ENCODE measurements at regions not wholly inside any gene's neighbourhood (a gene's known extent, or its start where the extent isn't known, plus 50 kb on each side); places are given as distances from the start of the nearest gene placed in this dataset.

GRCh38 chr5:108653201-108653600, 94.5 kb upstream of the FER start:
- intact Hi-C loops (cut with micrococcal nuclease): no loop called here
- no peak for DNase-seq
- ATAC-seq: no peak

DNA sequence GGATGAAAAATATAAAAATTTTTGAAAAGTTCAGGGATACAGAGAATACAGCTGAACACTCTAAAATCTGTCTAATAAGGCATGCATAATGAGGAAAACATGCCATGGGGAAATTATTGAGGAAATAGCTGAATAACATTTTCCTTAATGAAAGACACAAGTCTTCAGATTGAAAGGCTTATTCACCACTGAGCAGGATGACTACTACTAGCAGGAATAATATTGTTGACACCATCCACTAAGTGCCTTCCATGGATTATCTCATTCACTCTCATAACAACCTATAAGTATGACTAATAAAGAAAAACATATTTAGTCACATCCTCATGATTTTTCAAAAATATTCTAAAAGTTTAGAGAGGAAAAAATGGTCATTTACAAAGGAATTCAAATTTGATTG, 96.7 kb upstream of the FER start:
- no peak for ATAC-seq
- intact Hi-C loops (cut with micrococcal nuclease): no loop called here
- DNase-seq: no peak

DNA sequence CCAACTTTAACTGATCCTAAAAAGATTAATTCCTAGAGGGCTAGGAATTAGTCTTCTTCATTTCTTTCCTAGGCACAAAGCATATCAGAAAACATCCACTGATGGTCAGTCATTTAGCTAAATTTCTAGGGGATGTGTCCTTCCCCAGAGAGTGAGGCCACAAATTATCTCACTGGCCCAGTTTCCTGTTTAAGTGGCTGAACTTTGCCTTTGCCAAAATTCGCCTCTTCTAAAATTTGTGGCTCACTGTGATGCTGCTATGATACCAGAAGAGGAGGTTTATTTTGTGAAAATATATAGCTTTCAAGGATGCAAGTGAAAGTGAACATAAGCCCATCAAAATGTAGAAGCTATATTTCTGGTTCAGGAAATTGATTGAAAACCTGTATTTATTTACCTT, 98.1 kb upstream of the FER start:
- DNase-seq: no peak
- ATAC-seq: no peak
- intact Hi-C loops (cut with micrococcal nuclease): no loop called here

GRCh38 chr5:108649106-108649505, 98.6 kb upstream of the FER start:
- intact Hi-C loops (cut with micrococcal nuclease): no loop called here
- no peak for DNase-seq
- ATAC-seq: no peak

GRCh38 chr5:108642170-108642906, 105.4 kb upstream of the FER start:
- DNase-seq (no peak), ATAC-seq (peak; percentile 97)
- intact Hi-C loops (cut with micrococcal nuclease): loop anchor here (5.0 kb wide), 1 partner anchor 1445 kb away; no protein-coding TSS in a partner anchor

- intact Hi-C loops (cut with micrococcal nuclease): loop anchor here (5.0 kb wide), 1 partner anchor 1446 kb away; no protein-coding TSS in a partner anchor
- no peak for DNase-seq
- peak; percentile 76 for ATAC-seq
Measured at GRCh38 chr5:108641596-108641995, 106.1 kb upstream of the FER start.

- DNase-seq (no peak), ATAC-seq (no peak)
- intact Hi-C loops (cut with micrococcal nuclease): no loop called here
Measured at GRCh38 chr5:108639366-108639765, 108.3 kb upstream of the FER start.

GRCh38 chr5:108638021-108638420, 109.7 kb upstream of the FER start:
- no peak for ATAC-seq
- DNase-seq: no peak
- intact Hi-C loops (cut with micrococcal nuclease): no loop called here

DNA sequence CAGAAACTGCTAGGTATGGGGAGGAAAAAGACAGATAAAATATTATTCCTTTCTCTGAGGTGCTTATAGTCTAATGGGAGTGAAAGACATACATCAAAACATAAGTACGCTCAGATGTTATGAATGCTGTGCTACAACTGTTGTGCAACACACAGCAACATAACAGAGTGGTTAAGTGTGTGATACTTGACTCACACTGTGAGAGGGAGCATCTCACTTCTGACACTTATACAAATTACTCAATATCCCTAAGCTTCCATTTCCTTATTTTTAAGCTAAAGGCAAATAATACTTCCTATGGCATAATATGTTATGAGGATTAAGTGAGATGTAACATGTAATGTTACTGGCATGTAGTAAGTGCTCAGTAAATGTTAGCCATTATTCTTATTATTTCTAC, 110.6 kb upstream of the FER start:
- DNase-seq (no peak), ATAC-seq (no peak)
- intact Hi-C loops (cut with micrococcal nuclease): no loop called here

DNA sequence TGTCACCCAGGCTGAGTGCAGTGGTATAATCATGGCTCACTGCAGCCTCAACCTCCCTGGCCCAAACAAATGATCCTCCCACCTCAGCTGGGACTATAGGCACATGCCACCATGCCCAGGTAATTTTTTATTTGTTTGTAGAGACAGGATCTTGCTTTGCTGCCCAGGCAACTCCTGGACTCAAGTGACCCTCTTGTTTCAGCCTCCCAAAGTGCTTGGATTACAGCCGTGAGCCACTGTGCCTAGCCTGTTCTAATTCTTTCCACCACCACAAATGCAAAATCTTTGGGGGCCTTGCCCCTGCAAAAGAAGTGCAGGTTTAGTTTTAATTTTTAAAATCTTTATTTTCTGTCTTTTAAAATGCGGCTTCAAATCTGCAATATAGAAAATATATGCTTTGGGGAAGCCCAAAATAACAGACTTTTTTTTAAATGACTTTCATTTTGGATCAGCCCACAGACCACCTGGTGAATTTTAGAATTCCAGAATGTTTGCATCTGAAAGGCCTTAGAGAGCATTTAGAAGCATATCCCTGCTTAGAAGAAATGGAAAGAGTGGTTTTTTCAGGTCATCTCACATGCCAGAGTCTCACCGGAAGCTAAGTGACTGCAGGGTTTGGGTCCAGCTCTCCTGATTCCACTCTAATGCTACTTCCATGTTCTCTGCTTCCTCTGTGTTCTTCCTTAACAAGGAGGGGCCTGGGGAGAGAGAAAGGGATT, 111.4 kb upstream of the FER start:
- DNase-seq: no peak
- no peak for ATAC-seq
- intact Hi-C loops (cut with micrococcal nuclease): no loop called here

GRCh38 chr5:108634617-108635288, 112.9 kb upstream of the FER start:
- DNase-seq (no peak), ATAC-seq (no peak)
- intact Hi-C loops (cut with micrococcal nuclease): no loop called here

- no peak for DNase-seq
- intact Hi-C loops (cut with micrococcal nuclease): no loop called here
- ATAC-seq: no peak
Measured at GRCh38 chr5:108634010-108634616, 113.6 kb upstream of the FER start.

- intact Hi-C loops (cut with micrococcal nuclease): no loop called here
- no peak for DNase-seq
- ATAC-seq: no peak
Measured at GRCh38 chr5:108629779-108630528, 117.7 kb upstream of the FER start.

GRCh38 chr5:108625654-108626053, 122.0 kb upstream of the FER start:
- DNase-seq (no peak), ATAC-seq (no peak)
- intact Hi-C loops (cut with micrococcal nuclease): no loop called here

DNA sequence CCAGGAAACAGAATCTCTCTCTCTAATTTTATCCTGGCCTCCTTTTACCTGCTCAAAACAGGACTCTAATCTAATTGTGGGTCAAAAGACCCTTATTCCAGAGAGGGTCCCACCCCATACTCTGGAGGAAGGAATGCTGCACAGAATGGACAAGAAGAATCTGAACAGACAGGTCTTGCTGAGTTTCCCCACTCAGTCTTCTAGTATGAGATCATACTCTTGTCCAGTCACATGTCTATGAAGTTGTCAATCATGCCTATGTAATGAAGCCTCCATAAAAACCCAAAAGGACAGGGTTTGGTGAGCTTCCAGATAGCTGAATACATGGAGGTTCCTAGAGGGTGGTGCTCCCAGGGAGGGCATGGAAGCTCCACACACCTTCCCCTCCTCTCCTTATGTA, 123.9 kb upstream of the FER start:
- DNase-seq (no peak), ATAC-seq (no peak)
- intact Hi-C loops (cut with micrococcal nuclease): no loop called here

DNA sequence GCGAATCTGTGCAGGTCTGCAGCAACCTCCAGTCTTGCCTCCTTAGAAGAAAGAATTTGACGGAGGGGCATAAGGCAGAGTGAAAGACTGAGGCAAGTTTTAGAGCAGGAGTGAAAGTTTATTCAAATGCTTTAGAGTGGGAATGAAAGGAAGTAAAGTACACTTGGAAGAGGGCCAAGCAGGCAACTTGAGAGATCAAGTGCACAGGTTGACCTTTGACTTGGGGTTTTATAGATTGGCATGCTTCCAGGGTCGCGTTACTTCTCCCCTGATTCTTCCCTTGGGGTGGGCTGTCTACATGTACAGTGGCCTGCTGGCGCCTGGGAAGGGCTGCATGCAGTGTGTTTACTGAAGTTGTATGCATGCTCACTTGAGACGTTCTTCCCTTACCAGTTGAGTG, 127.2 kb upstream of the FER start:
- intact Hi-C loops (cut with micrococcal nuclease): no loop called here
- ATAC-seq: no peak

GRCh38 chr5:108619815-108620214, 127.9 kb upstream of the FER start:
- ATAC-seq (no peak), DNase-seq (no peak)
- intact Hi-C loops (cut with micrococcal nuclease): no loop called here

More for the DNA sequence above, 127.2 kb upstream of the FER start:
- DNase-seq: no peak

- ATAC-seq (no peak), DNase-seq (no peak)
- intact Hi-C loops (cut with micrococcal nuclease): no loop called here
Measured at GRCh38 chr5:108617467-108618435, 129.9 kb upstream of the FER start.

Data from left ventricle myocardium superior (tissue), 1 donor.